Small intestine (tissue), 7 donors: ENCODE measurements at regions not wholly inside any gene's neighbourhood (a gene's known extent, or its start where the extent isn't known, plus 50 kb on each side); places are given as distances from the start of the nearest gene placed in this dataset.

Experiments used
- DNase-seq, 2 donors: peaks; one replicate each; pipeline versions ENCODE4 v3.0.0 to v3.0.0-alpha.2; 2013
- FAIRE-seq: peaks from 2 replicates; lab custom pipeline; 2012; peaks lifted over from hg19 to GRCh38; lab: Jason Lieb, UNC
- H3K27ac ChIP-seq, 3 donors: one replicate each; pipeline ENCODE4 v1.5.1; 2013; ENCODE audit warnings: low read length in 2 of 3, mild to moderate bottlenecking in 2 of 3, control low read depth in 1 of 3, inconsistent platforms in 1 of 3, low read depth in 1 of 3, moderate library complexity in 1 of 3
- H3K27me3 ChIP-seq, 3 donors: one replicate each; pipeline ENCODE4 v1.6.1; 2013; ENCODE audit warnings: low read length in 3 of 3, inconsistent platforms in 1 of 3; ENCODE audit not compliant: control insufficient read depth in 3 of 3, insufficient read depth in 3 of 3
- H3K36me3 ChIP-seq, 3 donors: one replicate each; pipeline ENCODE4 v1.6.1; 2013; ENCODE audit warnings: low read length in 3 of 3, inconsistent platforms in 1 of 3, low read depth in 1 of 3, mild to moderate bottlenecking in 1 of 3, moderate library complexity in 1 of 3; ENCODE audit not compliant: control insufficient read depth in 3 of 3, insufficient read depth in 2 of 3
- H3K4me1 ChIP-seq, 3 donors: one replicate each; pipeline ENCODE4 v1.6.1; 2013; ENCODE audit warnings: low read length in 2 of 3, inconsistent platforms in 1 of 3, low read depth in 1 of 3, mild to moderate bottlenecking in 1 of 3, moderate library complexity in 1 of 3; ENCODE audit not compliant: control insufficient read depth in 3 of 3, insufficient read depth in 2 of 3
- H3K4me3 ChIP-seq, 3 donors: one replicate each; pipeline ENCODE4 v1.5.1; 2013; ENCODE audit warnings: low read length in 3 of 3, control low read depth in 1 of 3, inconsistent platforms in 1 of 3, low read depth in 1 of 3, mild to moderate bottlenecking in 1 of 3, moderate library complexity in 1 of 3
- H3K9me3 ChIP-seq, 2 donors: one replicate each; pipeline ENCODE4 v1.6.1; 2013; ENCODE audit warnings: low read depth in 1 of 2, low read length in 1 of 2; ENCODE audit not compliant: control insufficient read depth in 2 of 2, insufficient read depth in 1 of 2
- WGBS, 3 donors: extraction: QIAGEN DNeasy Blood & Tissue Kit; methylation state at CpG; one replicate each; pipeline ENCODE4 v1.1.7; 2013; 5-methylcytosine and 5-hydroxymethylcytosine counted together
- donor health status: healthy with polysubstance abuse.
- donor health status: control.
- donor health status: control.
- donor health status: Bipolar disorder and iron deficiency.
- donor health status: healthy.

DNA sequence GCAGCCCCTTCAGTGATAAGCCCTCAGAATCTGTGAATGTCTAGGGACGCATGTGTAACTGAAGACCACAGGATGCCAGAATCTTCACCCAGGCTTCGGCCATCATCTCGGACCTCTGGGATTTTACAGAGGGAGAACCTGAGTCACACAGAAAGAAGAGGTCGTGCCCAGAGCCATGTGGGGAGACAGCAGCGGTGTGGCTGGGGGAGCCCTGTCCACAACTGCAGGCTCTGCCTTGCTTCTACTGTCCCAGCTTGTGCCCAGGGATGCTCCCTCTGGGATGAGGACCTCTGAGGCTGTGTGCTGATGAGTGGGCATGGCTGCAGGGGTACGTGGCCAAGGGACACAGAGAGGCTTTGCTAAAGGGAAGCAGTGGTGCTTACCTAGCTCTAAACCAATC lies 582.0 kb downstream of the TBC1D22A start:
- peaks cover 0 to 4% of the 10 kb centered on the region in 2 donors for H3K9me3 ChIP-seq
- FAIRE-seq (no peak), DNase-seq (no peak)
- no peaks in the 10 kb centered on the region for H3K4me1 ChIP-seq
- H3K4me3 ChIP-seq = no peak overlapping the region
- H3K36me3 ChIP-seq = no peaks in the 10 kb centered on the region
- WGBS, 3 donors = 72 to 85% (median 79%) methylated on average over 6 of the region's 6 CpGs
- H3K27ac ChIP-seq = no peak overlapping the region
- peaks cover 0 to 2% (median 0%) of the 10 kb centered on the region in 3 donors for H3K27me3 ChIP-seq

DNA sequence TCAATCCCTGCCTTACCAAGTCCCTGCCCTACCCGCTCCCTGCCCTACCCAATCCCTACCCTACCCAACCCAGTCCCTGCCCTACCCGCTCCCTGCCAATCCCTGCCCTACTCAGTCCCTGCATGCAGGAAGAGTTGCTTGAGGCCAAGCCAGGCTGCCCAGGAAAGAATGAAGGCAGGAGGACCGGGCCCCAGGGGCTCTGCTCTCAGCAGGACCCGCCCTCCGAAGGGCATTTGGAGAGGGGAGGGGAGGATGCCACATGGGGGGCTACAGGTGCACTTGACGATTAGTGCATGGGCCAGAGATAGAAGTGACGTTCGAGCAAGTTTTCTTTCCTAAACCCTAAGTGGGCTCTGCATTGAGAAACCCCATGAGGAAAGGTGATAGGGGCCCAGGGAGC lies 581.2 kb downstream of the TBC1D22A start:
- 75 to 85% (median 78%) methylated on average over 8 of the region's 8 CpGs for WGBS, 3 donors
- FAIRE-seq = no peak

DNA sequence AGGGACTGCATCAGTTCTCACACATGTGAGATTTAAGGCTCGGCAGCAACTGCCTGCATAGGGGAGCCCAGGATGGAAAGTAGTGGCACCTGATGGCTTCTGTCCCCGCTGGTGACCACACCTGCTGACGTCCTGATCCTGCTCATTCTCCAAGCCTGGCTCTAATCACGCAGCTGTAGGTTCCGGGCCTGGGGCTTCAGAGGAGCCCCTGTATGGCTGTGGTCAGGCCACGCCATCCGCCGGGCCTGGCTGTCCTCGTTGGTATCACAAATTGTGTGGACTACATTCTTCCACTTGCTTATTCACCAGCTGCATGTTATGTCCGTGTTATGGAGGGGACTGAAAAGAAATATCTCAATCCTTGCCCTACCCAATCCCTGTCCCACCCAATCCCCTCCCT lies 580.0 kb downstream of the TBC1D22A start:
- Histone ChIP-seq H3K4me3 (no peak overlapping the region), H3K36me3 (no peaks in the 10 kb centered on the region), H3K4me1 (no peaks in the 10 kb centered on the region), H3K9me3 (peaks cover 0 to 4% of the 10 kb centered on the region in 2 donors), H3K27me3 (peaks cover 0 to 2% (median 0%) of the 10 kb centered on the region in 3 donors), H3K27ac (no peak overlapping the region)
- DNase-seq = no peak
- FAIRE-seq = no peak
- 84 to 86% (median 85%) methylated on average over 10 of the region's 10 CpGs for WGBS, 3 donors

More for the DNA sequence above, 581.2 kb downstream of the TBC1D22A start:
- Histone ChIP-seq H3K27ac (no peak overlapping the region), H3K4me1 (no peaks in the 10 kb centered on the region), H3K36me3 (no peaks in the 10 kb centered on the region), H3K9me3 (peaks cover 0 to 4% of the 10 kb centered on the region in 2 donors), H3K4me3 (no peak overlapping the region), H3K27me3 (peaks cover 0 to 2% (median 0%) of the 10 kb centered on the region in 3 donors)
- DNase-seq = no peak

DNA sequence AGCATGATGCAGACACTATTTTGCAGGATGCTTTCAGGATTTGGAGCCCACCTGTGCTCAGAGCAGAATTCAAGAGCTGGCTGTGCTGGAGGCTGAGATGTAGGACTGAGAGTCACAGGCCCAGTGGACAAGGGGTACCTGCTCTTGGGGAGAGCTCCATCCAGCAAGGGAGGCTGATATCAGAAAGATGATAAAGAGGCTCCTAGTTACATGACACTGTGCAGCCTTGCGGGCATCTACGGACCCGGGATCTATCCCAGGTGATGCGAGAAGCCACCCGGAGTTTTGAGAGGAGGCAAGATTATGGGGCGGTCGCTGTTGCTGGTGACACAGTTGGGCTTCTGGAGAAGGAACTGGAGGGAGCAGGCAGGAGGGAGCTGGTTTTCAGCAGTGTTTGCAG lies 579.0 kb downstream of the TBC1D22A start:
- 82 to 95% (median 89%) methylated on average over 7 of the region's 7 CpGs for WGBS, 3 donors
- Histone ChIP-seq H3K27me3 (peaks cover 0 to 2% (median 0%) of the 10 kb centered on the region in 3 donors), H3K9me3 (peaks cover 0 to 4% of the 10 kb centered on the region in 2 donors), H3K36me3 (no peaks in the 10 kb centered on the region), H3K4me1 (no peaks in the 10 kb centered on the region), H3K27ac (no peak overlapping the region), H3K4me3 (no peak overlapping the region)
- DNase-seq (no peak), FAIRE-seq (no peak)

DNA sequence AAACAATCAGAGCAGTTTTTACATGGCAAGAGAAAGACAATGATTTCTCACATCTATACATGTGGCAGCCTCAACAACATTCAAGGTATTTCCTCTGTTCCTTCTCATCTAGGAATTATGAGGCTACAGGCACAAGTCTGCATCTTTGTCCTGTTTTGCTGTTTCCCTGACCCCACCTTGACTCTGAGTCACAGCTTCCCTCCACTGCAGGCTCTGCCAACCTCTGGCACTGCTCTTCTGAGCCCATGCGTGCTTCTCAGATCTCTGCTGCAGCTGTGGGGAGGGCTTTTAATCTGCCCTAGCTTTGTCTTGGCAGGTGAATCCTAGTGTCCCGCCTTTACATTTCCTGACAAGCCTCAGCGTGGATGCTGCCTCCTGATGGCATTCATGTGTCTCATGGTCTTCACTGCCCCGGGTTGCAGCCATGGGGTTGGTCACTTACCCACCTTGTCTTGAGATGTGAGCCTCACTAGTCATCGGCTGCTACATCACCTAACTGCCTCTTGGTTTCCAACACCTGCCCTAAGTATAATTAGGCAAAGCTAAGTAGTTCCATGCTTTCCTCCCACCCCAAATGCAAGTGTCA lies 578.5 kb downstream of the TBC1D22A start:
- Histone ChIP-seq H3K4me3 (no peak overlapping the region), H3K27me3 (peaks cover 0 to 2% (median 0%) of the 10 kb centered on the region in 3 donors), H3K27ac (no peak overlapping the region), H3K4me1 (no peaks in the 10 kb centered on the region), H3K36me3 (no peaks in the 10 kb centered on the region), H3K9me3 (peaks cover 0 to 4% of the 10 kb centered on the region in 2 donors)
- FAIRE-seq (no peak), DNase-seq (no peak)
- WGBS, 3 donors = 59 to 73% (median 70%) methylated on average over 5 of the region's 5 CpGs

DNA sequence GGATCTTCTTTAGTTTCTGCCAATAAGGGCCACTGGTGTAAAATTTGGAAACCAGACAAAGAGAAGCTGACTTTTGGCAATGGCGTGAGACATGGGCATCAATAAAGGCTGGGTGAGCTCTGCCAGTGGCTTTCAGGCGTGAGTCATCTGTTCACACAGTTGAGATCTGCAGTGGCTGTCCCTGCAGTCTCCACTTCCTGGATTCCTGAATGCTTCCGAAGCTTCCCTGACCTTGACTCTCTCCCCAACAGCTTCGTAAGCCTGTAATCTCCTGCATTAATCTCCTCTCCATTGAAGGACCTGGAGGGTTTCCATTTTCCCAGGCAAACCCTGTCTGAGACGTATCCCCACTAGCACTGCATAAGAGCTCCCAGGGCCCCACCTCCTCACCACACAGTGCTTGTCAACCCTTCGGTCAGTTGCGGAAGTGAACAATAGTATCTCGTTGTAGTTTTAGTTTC lies 574.7 kb downstream of the TBC1D22A start:
- DNase-seq = peak in 1 of 2 donors; percentile 69
- H3K4me3 ChIP-seq = peak overlapping the region in 1 of 3 donors; percentile 32
- no peak for FAIRE-seq

DNA sequence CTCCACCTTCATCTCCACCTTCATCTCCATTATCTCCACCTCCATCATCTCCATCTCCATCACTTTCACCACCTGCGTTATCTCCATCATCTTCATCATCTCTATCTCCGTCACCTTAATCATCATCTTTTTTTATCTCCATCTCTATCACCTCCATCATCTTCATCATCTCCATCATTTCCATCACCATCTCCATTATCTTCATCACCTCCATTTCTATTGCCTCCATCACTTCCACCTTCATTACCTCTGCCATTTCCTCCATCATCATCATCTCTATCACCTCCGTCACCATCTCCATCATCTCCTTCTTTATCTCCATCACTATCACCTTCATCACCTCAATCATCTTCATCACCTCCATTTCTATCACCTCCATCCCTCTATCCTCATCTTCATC lies 573.5 kb downstream of the TBC1D22A start:
- DNase-seq = no peak
- 88 to 95% (median 90%) methylated on average over 3 of the region's 3 CpGs for WGBS, 3 donors
- H3K9me3 ChIP-seq = peaks cover 0 to 8% of the 10 kb centered on the region in 2 donors
- no peak overlapping the region for H3K4me3 ChIP-seq
- H3K36me3 ChIP-seq = no peaks in the 10 kb centered on the region
- H3K27ac ChIP-seq = no peak overlapping the region
- H3K4me1 ChIP-seq = no peaks in the 10 kb centered on the region
- H3K27me3 ChIP-seq = no peaks in the 10 kb centered on the region
- FAIRE-seq = no peak

More for the DNA sequence above, 574.7 kb downstream of the TBC1D22A start:
- no peaks in the 10 kb centered on the region for H3K27me3 ChIP-seq
- 30 to 53% (median 33%) methylated on average over 8 of the region's 8 CpGs for WGBS, 3 donors
- no peaks in the 10 kb centered on the region for H3K4me1 ChIP-seq
- H3K9me3 ChIP-seq = peaks cover 0 to 8% of the 10 kb centered on the region in 2 donors
- H3K27ac ChIP-seq = peak overlapping the region in 2 of 3 donors; percentile 19 to 50
- no peaks in the 10 kb centered on the region for H3K36me3 ChIP-seq

DNA sequence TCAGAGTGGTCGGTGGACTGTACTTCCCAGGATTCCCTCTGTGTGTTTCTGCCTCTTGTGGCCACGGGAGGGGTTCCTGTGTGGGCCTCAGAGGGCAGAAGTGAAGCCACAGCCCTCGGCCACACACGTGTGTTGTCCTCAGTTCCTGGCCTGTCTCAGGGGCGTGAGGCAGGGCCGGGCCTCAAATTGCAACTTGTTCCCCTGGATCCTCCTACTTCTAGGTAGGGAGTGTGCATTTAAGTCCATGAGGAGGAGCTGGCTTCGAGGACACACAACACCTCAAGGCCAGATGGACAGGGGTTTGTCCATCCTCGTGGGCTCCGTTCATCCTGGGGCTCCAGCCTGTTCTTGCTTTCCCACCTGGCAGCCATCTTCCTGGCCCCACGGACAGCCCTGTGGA lies 573.0 kb downstream of the TBC1D22A start:
- WGBS, 3 donors = 64 to 70% (median 69%) methylated on average over 10 of the region's 10 CpGs
- Histone ChIP-seq H3K27me3 (no peaks in the 10 kb centered on the region), H3K9me3 (peaks cover 0 to 8% of the 10 kb centered on the region in 2 donors), H3K27ac (no peak overlapping the region), H3K4me1 (no peaks in the 10 kb centered on the region), H3K36me3 (no peaks in the 10 kb centered on the region), H3K4me3 (no peak overlapping the region)
- no peak for DNase-seq
- FAIRE-seq = no peak
